ENCODE measurements at regions not wholly inside any gene's neighbourhood (a gene's known extent, or its start where the extent isn't known, plus 50 kb on each side); places are given as distances from the start of the nearest gene placed in this dataset.
"Not testable (repeated sequence)": the region's sequence is repeated elsewhere in the genome, so short reads cannot be mapped to it uniquely, and the experiment has no call there.

GRCh38 chr20:30499123-30499522 lies 758.3 kb upstream of the DEFB115 start:
- dilution Hi-C loops (cut with MboI; ENCODE audit: extremely low pct_ligation_motif_present, low sequenced_read_pairs) (no loop called here), intact Hi-C loops (cut with micrococcal nuclease) (no loop called here)
- ChIA-PET POLR2A (no interaction called here), CTCF (no interaction called here)
- FAIRE-seq (no peak), DNase-seq (ENCODE audit: low read depth, low spot score) (no peak)
- Histone ChIP-seq H3K27ac (ENCODE audit: insufficient read depth, low read depth, low read length) (no peak overlapping the region), H3K27me3 (ENCODE audit: control insufficient read depth in 2 of 2, insufficient read depth in 2 of 2, low read length in 2 of 2) (no peaks in the 10 kb centered on the region), H3K4me2 (ENCODE audit: insufficient read depth, low read length) (no peak overlapping the region), H3K9me3 (replicated peaks; ENCODE audit: control insufficient read depth, insufficient read depth, low read length) (peaks cover under 1% of the 10 kb centered on the region), H3K4me3 (replicated peaks in 1 of 3; ENCODE audit: insufficient read depth in 1 of 3, low read depth in 1 of 3, low read length in 3 of 3) (no peak overlapping the region), H4K20me1 (replicated peaks; ENCODE audit: control insufficient read depth, extremely low read depth, insufficient read depth, low read length) (no peaks in the 10 kb centered on the region), H2AFZ (ENCODE audit: low read depth, low read length) (no peak overlapping the region), H3K9me1 (replicated peaks; ENCODE audit: control insufficient read depth, extremely low read depth, insufficient read depth, low read length) (no peaks in the 10 kb centered on the region), H3K36me3 (ENCODE audit: control insufficient read depth in 2 of 2, extremely low read depth in 1 of 2, insufficient read depth in 2 of 2, low read length in 2 of 2) (no peaks in the 10 kb centered on the region), H3K9ac (replicated peaks; ENCODE audit: extremely low read depth, insufficient read depth, low read length) (no peak overlapping the region), H3K79me2 (ENCODE audit: control insufficient read depth, insufficient read depth, low read length) (no peaks in the 10 kb centered on the region), H3K4me1 (ENCODE audit: control insufficient read depth, extremely low read depth, insufficient read depth, low read length) (no peaks in the 10 kb centered on the region)
- BruUV-seq (replicated peaks) = no TSS peak
- TF ChIP-seq GATA2 (IDR thresholded peaks at IDR 0.05; ENCODE audit: insufficient read depth, insufficient read length, low read depth, low read length) = no peak
- no peak for TF ChIP-seq POLR2AphosphoS5 (IDR thresholded peaks at IDR 0.05; ENCODE audit: insufficient read depth, low read depth, low read length)
- no peak for TF ChIP-seq POLR2A (IDR thresholded peaks at IDR 0.05; ENCODE audit: low read depth, low read length)
- no peak for TF ChIP-seq MYC (IDR thresholded peaks at IDR 0.05; ENCODE audit: low read depth, low read length)
- no peak for TF ChIP-seq CTCF (IDR thresholded peaks at IDR 0.05; ENCODE audit: extremely low read depth in 1 of 2, insufficient read depth in 1 of 2, low read depth in 1 of 2, low read length in 2 of 2)
- no peak for TF ChIP-seq EZH2 (IDR thresholded peaks at IDR 0.05; ENCODE audit: borderline replicate concordance, low read depth, low read length, severe bottlenecking)
- TF ChIP-seq MAX (IDR thresholded peaks at IDR 0.05; ENCODE audit: insufficient read depth, insufficient read length) = no peak

- BruUV-seq (replicated peaks); H3K27me3 ChIP-seq (ENCODE audit: control insufficient read depth in 2 of 2, insufficient read depth in 2 of 2, low read length in 2 of 2); dilution Hi-C loops (cut with MboI; ENCODE audit: extremely low pct_ligation_motif_present, low sequenced_read_pairs); DNase-seq (ENCODE audit: low read depth, low spot score); intact Hi-C loops (cut with micrococcal nuclease); POLR2A ChIA-PET; H3K36me3 ChIP-seq (ENCODE audit: control insufficient read depth in 2 of 2, extremely low read depth in 1 of 2, insufficient read depth in 2 of 2, low read length in 2 of 2); H3K4me2 ChIP-seq (ENCODE audit: insufficient read depth, low read length); H3K79me2 ChIP-seq (ENCODE audit: control insufficient read depth, insufficient read depth, low read length); H3K9me3 ChIP-seq (replicated peaks; ENCODE audit: control insufficient read depth, insufficient read depth, low read length); H4K20me1 ChIP-seq (replicated peaks; ENCODE audit: control insufficient read depth, extremely low read depth, insufficient read depth, low read length); CTCF ChIA-PET; H3K9ac ChIP-seq (replicated peaks; ENCODE audit: extremely low read depth, insufficient read depth, low read length); H2AFZ ChIP-seq (ENCODE audit: low read depth, low read length); FAIRE-seq; H3K4me1 ChIP-seq (ENCODE audit: control insufficient read depth, extremely low read depth, insufficient read depth, low read length); H3K9me1 ChIP-seq (replicated peaks; ENCODE audit: control insufficient read depth, extremely low read depth, insufficient read depth, low read length); H3K4me3 ChIP-seq (replicated peaks in 1 of 3; ENCODE audit: insufficient read depth in 1 of 3, low read depth in 1 of 3, low read length in 3 of 3); H3K27ac ChIP-seq (ENCODE audit: insufficient read depth, low read depth, low read length): not testable (repeated sequence)
Observed at GRCh38 chr20:30499716-30500446, 757.6 kb upstream of the DEFB115 start.

GRCh38 chr20:30500447-30500820 lies 757.0 kb upstream of the DEFB115 start:
- dilution Hi-C loops (cut with MboI; ENCODE audit: extremely low pct_ligation_motif_present, low sequenced_read_pairs); DNase-seq (ENCODE audit: low read depth, low spot score); H3K4me2 ChIP-seq (ENCODE audit: insufficient read depth, low read length); H3K9me1 ChIP-seq (replicated peaks; ENCODE audit: control insufficient read depth, extremely low read depth, insufficient read depth, low read length); H3K36me3 ChIP-seq (ENCODE audit: control insufficient read depth in 2 of 2, extremely low read depth in 1 of 2, insufficient read depth in 2 of 2, low read length in 2 of 2); H3K27me3 ChIP-seq (ENCODE audit: control insufficient read depth in 2 of 2, insufficient read depth in 2 of 2, low read length in 2 of 2); FAIRE-seq; BruUV-seq (replicated peaks); CTCF ChIA-PET; intact Hi-C loops (cut with micrococcal nuclease); H3K79me2 ChIP-seq (ENCODE audit: control insufficient read depth, insufficient read depth, low read length); H3K9me3 ChIP-seq (replicated peaks; ENCODE audit: control insufficient read depth, insufficient read depth, low read length); H2AFZ ChIP-seq (ENCODE audit: low read depth, low read length); H3K27ac ChIP-seq (ENCODE audit: insufficient read depth, low read depth, low read length); POLR2A ChIA-PET; H3K4me3 ChIP-seq (replicated peaks in 1 of 3; ENCODE audit: insufficient read depth in 1 of 3, low read depth in 1 of 3, low read length in 3 of 3); H4K20me1 ChIP-seq (replicated peaks; ENCODE audit: control insufficient read depth, extremely low read depth, insufficient read depth, low read length); H3K4me1 ChIP-seq (ENCODE audit: control insufficient read depth, extremely low read depth, insufficient read depth, low read length); H3K9ac ChIP-seq (replicated peaks; ENCODE audit: extremely low read depth, insufficient read depth, low read length): not testable (repeated sequence)

All from endothelial cell of umbilical vein (primary cell).